Right lobe of liver (tissue), 4 donors: ENCODE measurements at regions not wholly inside any gene's neighbourhood (a gene's known extent, or its start where the extent isn't known, plus 50 kb on each side); places are given as distances from the start of the nearest gene placed in this dataset.
"Not testable (repeated sequence)": the region's sequence is repeated elsewhere in the genome, so short reads cannot be mapped to it uniquely, and the experiment has no call there.

Experiments
- POLR2A ChIP-seq: fragments of 450-650 bp; IDR thresholded peaks from one replicate; pipeline ENCODE4 v1.6.1; 2017; ENCODE audit warnings: antibody characterized with exemption, mild to moderate bottlenecking
- TF ChIP-seq, protein P1 (sequence below), 4 donors: fragments of 200-600 bp in 3 of 4; fragments of 450-650 bp in 1 of 4; IDR thresholded peaks; one replicate each; pipeline versions ENCODE4 v1.5.1 to v1.8.0; 2016 to 2022; ENCODE audit warnings: antibody characterized with exemption in 4 of 4, mild to moderate bottlenecking in 2 of 4
- donor health status: DM: no; HTN: no; CAD: no.
- donor health status: DM: no; HTN: no; CAD: no.
- donor health status: DM: no; HTN: yes; CAD: no.

DNA sequence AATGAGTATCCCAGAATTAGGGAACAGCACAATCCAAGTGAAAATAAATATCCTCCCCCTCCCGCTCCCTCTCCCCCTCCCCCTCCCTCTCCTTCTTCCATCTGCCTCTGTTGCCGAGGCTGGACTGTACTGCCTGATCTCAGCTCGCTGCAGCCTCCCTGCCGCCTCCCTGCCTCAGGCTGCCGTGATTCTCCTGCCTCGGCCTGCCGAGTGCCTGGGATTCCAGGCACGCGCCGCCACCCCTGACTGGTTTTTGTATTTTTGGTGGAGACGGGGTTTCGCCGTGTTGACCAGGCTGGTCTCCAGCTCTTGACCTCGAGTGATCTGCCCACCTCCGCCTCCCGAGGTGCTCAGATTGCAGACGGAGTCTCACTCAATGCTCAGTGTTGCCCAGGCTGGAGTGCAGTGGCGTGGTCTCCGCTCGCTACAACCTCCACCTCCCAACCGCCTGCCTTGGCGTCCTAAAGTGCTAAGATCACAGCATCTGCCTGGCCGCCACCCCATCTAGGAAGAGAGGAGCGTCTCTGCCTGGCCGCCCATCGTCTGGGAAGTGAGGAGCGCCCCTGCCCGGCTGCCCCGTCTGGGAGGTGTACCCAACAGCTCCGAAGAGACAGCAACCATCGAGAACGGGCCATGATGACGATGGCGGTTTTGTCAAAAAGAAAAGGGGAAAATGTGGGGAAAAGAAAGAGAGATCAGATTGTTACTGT is 178.9 kb upstream of the IPO5 start:
- TF ChIP-seq, protein P1, sequence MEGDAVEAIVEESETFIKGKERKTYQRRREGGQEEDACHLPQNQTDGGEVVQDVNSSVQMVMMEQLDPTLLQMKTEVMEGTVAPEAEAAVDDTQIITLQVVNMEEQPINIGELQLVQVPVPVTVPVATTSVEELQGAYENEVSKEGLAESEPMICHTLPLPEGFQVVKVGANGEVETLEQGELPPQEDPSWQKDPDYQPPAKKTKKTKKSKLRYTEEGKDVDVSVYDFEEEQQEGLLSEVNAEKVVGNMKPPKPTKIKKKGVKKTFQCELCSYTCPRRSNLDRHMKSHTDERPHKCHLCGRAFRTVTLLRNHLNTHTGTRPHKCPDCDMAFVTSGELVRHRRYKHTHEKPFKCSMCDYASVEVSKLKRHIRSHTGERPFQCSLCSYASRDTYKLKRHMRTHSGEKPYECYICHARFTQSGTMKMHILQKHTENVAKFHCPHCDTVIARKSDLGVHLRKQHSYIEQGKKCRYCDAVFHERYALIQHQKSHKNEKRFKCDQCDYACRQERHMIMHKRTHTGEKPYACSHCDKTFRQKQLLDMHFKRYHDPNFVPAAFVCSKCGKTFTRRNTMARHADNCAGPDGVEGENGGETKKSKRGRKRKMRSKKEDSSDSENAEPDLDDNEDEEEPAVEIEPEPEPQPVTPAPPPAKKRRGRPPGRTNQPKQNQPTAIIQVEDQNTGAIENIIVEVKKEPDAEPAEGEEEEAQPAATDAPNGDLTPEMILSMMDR (IDR thresholded peaks at IDR 0.05) = not testable (repeated sequence)
- not testable (repeated sequence) for TF ChIP-seq POLR2A
